ENCODE measurements at regions not wholly inside any gene's neighbourhood (a gene's known extent, or its start where the extent isn't known, plus 50 kb on each side); places are given as distances from the start of the nearest gene placed in this dataset.

GRCh38 chr3:145892869-145893268 is 268.1 kb downstream of the PLOD2 start (continued):
- TF ChIP-seq CTCF (conservative IDR thresholded peaks at IDR 0.05; ENCODE audit: low read depth in 2 of 2) (no peak), CREB1 (CRISPR knock-in tag; IDR thresholded peaks at IDR 0.05; ENCODE audit: low read depth) (no peak), STAT1 (IDR thresholded peaks at IDR 0.05; ENCODE audit: unreplicated experiment) (no peak), NANOG (IDR thresholded peaks at IDR 0.05; ENCODE audit: borderline replicate concordance) (no peak), EZH2phosphoT487 (IDR thresholded peaks at IDR 0.05; ENCODE audit: unreplicated experiment) (no peak)

GRCh38 chr3:145893331-145893730 is 267.7 kb downstream of the PLOD2 start:
- ATAC-seq = no peak

More at GRCh38 chr3:145893331-145893730, 267.7 kb downstream of the PLOD2 start:
- TF ChIP-seq CREB1 (CRISPR knock-in tag; IDR thresholded peaks at IDR 0.05; ENCODE audit: low read depth) (no peak), REST (IDR thresholded peaks at IDR 0.05; ENCODE audit: unreplicated experiment) (no peak)
- Histone ChIP-seq H4K20me1 (replicated peaks; ENCODE audit: insufficient read depth) (no peaks in the 10 kb centered on the region), H3K9me2 (ENCODE audit: insufficient read depth) (no peaks in the 10 kb centered on the region), H3K79me2 (replicated peaks; ENCODE audit: insufficient read depth) (no peaks in the 10 kb centered on the region), H3F3A (replicated peaks; ENCODE audit: low read depth) (no peaks in the 10 kb centered on the region), H3K4me1 (ENCODE audit: insufficient read depth) (peaks cover 7% of the 10 kb centered on the region), H3K4me2 (no peak overlapping the region), H3K27ac (ENCODE audit: low read depth) (no peak overlapping the region), H3K36me3 (ENCODE audit: insufficient read depth) (no peaks in the 10 kb centered on the region), H3K27me3 (ENCODE audit: insufficient read depth) (no peaks in the 10 kb centered on the region), H3K4me3 (no peak overlapping the region), H2AFZ (no peak overlapping the region)
- Mint-ChIP-seq H3K9me3 (no peaks in the 10 kb centered on the region), H3K36me3 (ENCODE audit: low read depth) (no peaks in the 10 kb centered on the region), H3K27ac (no peak overlapping the region), H3K27me3 (ENCODE audit: insufficient read depth, low read depth, poor library complexity) (peaks cover 4% of the 10 kb centered on the region), H3K4me3 (no peak overlapping the region), H3K4me1 (peaks cover 8% of the 10 kb centered on the region; the same call in 2 of the 3 replicates)
- DNase-seq (ENCODE audit: low spot score) = no peak
